HL-60 (cell line): ENCODE measurements at regions not wholly inside any gene's neighbourhood (a gene's known extent, or its start where the extent isn't known, plus 50 kb on each side); places are given as distances from the start of the nearest gene placed in this dataset.

Experiments used
- DNase-seq, 2 experiments: peaks; one replicate each; pipeline ENCODE4 v3.0.0-alpha.2; 2010 to 2020; ENCODE audit warnings: low read depth in 1 of 2, low spot score in 1 of 2
- H3K27ac ChIP-seq: fragments of 250-450 bp; sonication (Bioruptor Pico); replicated peaks from 2 replicates; pipeline ENCODE4 v1.5.1; 2020; ENCODE audit warnings: mild to moderate bottlenecking, moderate library complexity
- H3K27me3 ChIP-seq: fragments of 250-450 bp; sonication (Bioruptor Pico); 2 replicates; pipeline ENCODE4 v1.5.1; 2021; ENCODE audit warnings: mild to moderate bottlenecking, moderate library complexity; ENCODE audit not compliant: insufficient read depth, poor library complexity, severe bottlenecking
- H3K4me3 ChIP-seq: replicated peaks from 2 replicates; pipeline ENCODE4 v1.5.1; 2011; ENCODE audit warnings: mild to moderate bottlenecking, control low read depth, low read length; ENCODE audit not compliant: insufficient read depth
- GABPA ChIP-seq: IDR thresholded peaks from 2 replicates; pipeline ENCODE4 v1.6.1; 2012; ENCODE audit warnings: low read depth
- POLR2AphosphoS5 ChIP-seq: IDR thresholded peaks from 2 replicates; pipeline ENCODE4 v1.6.1; 2012; ENCODE audit warnings: low read depth
- SPI1 ChIP-seq: IDR thresholded peaks from 2 replicates; pipeline ENCODE4 v1.6.1; 2012; ENCODE audit warnings: low read depth, mild to moderate bottlenecking, borderline replicate concordance
- TF ChIP-seq, protein P1 (sequence below): IDR thresholded peaks from one replicate; pipeline ENCODE4 v1.5.1; 2011; ENCODE audit warnings: low read length, control low read depth, inconsistent platforms; ENCODE audit not compliant: insufficient read depth
- TF ChIP-seq, protein P2 (sequence below): IDR thresholded peaks from 2 replicates; pipeline ENCODE4 v1.6.1; 2012; ENCODE audit warnings: low read depth; ENCODE audit not compliant: insufficient replicate concordance

DNA sequence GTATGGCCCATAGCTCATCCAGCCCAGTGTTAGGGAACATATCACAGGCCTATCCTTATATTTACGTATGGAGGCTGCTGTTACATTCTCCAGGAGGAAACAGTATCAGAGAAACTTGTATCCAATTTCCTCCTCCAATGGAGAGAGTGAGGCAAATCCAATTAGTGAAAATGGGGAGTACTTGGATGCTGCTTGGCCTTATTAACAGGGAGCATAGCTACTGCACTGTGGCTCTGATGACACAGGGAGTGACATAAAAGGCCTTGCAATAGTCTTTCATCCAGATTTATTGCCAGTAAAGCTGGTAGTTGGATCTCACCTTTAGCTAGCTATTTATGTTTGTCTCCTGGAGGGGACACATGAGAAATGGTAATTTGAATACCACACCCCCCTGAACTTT is 313.2 kb upstream of the MTPN start:
- no peak for DNase-seq

DNA sequence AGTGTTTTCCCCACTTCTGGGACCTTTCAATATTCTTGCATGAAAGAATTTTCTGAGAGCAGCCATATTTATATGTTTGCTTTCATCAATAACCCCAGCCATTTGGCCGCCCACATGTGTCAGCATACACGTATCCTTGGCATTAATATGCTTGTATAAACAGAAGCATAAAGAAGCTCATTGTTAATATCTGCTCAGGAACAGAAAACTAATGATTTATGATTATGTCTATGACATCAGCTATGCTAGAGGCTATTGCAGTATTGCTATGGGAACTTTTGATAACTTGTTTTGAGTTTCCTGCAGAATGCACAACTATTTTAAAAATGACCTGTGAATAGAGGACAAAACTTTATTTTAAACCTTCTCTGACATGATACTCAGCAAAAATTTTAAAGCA is 300.9 kb upstream of the MTPN start:
- Histone ChIP-seq H3K4me3 (no peak overlapping the region), H3K27me3 (no peaks in the 10 kb centered on the region), H3K27ac (no peak overlapping the region)
- TF ChIP-seq POLR2AphosphoS5 (no peak), SPI1 (no peak), GABPA (no peak)
- TF ChIP-seq, protein P1, sequence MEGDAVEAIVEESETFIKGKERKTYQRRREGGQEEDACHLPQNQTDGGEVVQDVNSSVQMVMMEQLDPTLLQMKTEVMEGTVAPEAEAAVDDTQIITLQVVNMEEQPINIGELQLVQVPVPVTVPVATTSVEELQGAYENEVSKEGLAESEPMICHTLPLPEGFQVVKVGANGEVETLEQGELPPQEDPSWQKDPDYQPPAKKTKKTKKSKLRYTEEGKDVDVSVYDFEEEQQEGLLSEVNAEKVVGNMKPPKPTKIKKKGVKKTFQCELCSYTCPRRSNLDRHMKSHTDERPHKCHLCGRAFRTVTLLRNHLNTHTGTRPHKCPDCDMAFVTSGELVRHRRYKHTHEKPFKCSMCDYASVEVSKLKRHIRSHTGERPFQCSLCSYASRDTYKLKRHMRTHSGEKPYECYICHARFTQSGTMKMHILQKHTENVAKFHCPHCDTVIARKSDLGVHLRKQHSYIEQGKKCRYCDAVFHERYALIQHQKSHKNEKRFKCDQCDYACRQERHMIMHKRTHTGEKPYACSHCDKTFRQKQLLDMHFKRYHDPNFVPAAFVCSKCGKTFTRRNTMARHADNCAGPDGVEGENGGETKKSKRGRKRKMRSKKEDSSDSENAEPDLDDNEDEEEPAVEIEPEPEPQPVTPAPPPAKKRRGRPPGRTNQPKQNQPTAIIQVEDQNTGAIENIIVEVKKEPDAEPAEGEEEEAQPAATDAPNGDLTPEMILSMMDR = no peak
- TF ChIP-seq, protein P2, sequence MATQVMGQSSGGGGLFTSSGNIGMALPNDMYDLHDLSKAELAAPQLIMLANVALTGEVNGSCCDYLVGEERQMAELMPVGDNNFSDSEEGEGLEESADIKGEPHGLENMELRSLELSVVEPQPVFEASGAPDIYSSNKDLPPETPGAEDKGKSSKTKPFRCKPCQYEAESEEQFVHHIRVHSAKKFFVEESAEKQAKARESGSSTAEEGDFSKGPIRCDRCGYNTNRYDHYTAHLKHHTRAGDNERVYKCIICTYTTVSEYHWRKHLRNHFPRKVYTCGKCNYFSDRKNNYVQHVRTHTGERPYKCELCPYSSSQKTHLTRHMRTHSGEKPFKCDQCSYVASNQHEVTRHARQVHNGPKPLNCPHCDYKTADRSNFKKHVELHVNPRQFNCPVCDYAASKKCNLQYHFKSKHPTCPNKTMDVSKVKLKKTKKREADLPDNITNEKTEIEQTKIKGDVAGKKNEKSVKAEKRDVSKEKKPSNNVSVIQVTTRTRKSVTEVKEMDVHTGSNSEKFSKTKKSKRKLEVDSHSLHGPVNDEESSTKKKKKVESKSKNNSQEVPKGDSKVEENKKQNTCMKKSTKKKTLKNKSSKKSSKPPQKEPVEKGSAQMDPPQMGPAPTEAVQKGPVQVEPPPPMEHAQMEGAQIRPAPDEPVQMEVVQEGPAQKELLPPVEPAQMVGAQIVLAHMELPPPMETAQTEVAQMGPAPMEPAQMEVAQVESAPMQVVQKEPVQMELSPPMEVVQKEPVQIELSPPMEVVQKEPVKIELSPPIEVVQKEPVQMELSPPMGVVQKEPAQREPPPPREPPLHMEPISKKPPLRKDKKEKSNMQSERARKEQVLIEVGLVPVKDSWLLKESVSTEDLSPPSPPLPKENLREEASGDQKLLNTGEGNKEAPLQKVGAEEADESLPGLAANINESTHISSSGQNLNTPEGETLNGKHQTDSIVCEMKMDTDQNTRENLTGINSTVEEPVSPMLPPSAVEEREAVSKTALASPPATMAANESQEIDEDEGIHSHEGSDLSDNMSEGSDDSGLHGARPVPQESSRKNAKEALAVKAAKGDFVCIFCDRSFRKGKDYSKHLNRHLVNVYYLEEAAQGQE = no peak
- DNase-seq = no peak

More for the DNA sequence above, 313.2 kb upstream of the MTPN start:
- Histone ChIP-seq H3K27ac (no peak overlapping the region), H3K4me3 (no peak overlapping the region), H3K27me3 (no peaks in the 10 kb centered on the region)
- no peak for TF ChIP-seq GABPA
- TF ChIP-seq SPI1 = no peak
- TF ChIP-seq, protein P2 = no peak
- TF ChIP-seq POLR2AphosphoS5 = no peak
- TF ChIP-seq, protein P1 = no peak

DNA sequence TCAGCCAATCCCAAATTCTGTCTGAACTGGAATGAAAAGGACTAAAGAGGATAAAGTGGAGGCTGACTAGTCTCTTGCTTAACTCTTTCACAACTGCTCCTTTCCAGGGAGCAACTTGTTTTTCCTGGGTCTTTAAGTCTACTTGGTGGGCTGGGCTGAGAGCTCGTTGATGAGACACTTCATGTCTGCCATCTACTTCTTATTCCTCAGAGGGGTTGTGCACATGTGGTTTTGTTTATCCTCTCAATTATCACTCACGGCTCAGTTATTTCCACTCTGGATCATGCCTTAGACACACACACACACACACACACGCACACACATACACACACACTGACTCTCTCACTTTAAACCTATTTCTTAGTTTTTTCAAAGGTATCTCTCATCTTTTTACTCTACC is 298.6 kb upstream of the MTPN start:
- Histone ChIP-seq H3K27ac (no peak overlapping the region), H3K4me3 (no peak overlapping the region), H3K27me3 (no peaks in the 10 kb centered on the region)
- DNase-seq = no peak
- TF ChIP-seq, protein P2 = no peak
- TF ChIP-seq GABPA = no peak
- no peak for TF ChIP-seq SPI1
- no peak for TF ChIP-seq POLR2AphosphoS5
- TF ChIP-seq, protein P1 = no peak
